NCI-H345 treated with DMSO at 0.1 percent for 48 hours (cell line): ENCODE measurements at regions not wholly inside any gene's neighbourhood (a gene's known extent, or its start where the extent isn't known, plus 50 kb on each side); places are given as distances from the start of the nearest gene placed in this dataset.
A peak's percentile ranks its signal among the peaks of the same experiment; 100 is the strongest.
"Not testable (repeated sequence)": the region's sequence is repeated elsewhere in the genome, so short reads cannot be mapped to it uniquely, and the experiment has no call there.

Experiments used
- DNase-seq: peaks from one replicate; lab custom pipeline; 2025; ENCODE audit not compliant: unreplicated experiment; lab: John Stamatoyannopoulos, UW

DNA sequence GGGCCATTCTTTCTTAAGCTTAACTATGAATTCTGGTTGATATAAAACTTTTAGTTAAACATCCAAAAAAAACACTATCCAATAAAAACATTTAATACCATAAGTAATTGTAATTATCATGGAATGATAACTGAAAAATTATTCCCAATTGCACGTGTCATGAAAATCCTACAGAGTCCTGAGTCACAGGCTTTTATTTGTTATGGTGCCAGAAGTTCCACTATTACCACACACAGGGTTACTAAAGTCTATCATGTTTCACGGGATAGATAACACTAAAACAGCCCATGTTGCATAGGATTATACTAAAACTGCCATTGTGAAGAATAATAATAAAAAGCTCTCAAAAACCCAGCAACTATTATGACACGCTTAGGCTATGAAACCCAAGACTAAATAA, 1381.8 kb downstream of the EFNA5 start:
- DNase-seq: no peak

DNA sequence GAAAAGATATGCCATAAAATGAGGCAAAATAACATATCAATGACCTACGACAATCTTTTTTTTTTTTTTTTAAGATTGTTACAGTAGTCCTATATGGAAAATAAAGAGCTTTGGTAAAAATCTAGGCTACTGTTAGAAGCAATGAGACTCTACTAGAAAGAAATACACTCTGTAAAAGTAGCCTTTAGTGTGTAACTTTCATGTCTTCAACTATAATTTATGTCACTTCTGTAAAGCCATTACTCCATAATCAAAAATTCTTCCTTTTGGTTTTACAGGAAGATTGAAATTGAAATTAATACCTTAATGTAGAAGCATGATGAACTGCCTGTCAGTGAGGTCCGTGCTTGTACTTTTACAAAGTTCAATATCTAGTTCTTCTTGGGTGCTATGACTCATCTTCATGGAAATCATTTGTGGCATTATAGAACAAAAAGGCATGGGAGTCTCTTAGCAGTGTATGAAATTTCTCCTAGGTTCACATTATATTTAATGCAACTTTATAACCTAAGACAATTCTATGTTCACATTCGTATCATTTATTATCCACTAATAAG, 1393.1 kb downstream of the EFNA5 start:
- DNase-seq: no peak

DNA sequence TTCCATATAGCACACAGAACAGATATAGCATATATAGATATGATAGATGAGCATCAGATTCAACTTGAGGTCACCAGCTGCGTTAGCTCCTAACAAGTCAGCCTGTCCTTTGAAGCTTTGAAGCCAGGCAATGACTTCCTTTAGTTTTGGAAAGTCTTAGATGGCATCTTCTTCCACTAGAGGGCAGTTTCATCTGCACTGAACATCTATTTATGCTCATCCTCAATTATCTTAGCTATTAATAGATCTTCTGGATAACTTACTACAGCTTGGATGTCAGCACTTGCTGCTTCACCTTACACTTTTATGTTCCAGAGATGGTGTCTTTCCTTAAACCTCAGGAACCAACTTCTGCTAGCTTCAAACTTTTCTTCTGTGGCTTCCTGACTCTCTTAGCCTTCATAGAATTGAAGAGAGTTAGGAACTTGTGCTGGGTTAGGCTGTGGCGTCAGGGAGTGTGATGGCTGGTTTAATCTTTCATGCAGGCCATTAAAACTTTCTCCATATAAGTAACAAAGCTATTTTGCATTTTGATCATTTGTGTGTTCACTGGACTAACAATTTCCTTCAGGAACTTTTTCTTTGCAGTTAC, 1401.4 kb downstream of the EFNA5 start:
- DNase-seq: no peak

DNA sequence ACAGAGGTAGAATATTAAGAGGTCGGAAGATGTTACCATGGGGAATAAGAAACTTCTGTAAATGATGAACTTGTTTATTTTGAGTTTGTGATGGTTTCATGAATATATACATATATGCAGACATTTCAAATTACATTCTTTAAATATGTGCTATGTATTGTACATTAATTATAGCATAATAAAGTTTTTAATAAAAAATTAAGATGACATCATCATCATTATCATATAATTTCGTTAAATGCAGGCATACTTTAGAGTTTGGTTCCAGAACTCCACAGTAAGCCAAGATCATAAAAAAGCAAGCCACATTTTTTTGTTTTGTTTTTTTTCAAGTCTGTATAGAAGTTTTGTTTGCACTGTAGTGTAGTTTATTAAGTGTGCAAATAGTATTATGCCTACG, 1403.5 kb downstream of the EFNA5 start:
- DNase-seq: no peak

DNA sequence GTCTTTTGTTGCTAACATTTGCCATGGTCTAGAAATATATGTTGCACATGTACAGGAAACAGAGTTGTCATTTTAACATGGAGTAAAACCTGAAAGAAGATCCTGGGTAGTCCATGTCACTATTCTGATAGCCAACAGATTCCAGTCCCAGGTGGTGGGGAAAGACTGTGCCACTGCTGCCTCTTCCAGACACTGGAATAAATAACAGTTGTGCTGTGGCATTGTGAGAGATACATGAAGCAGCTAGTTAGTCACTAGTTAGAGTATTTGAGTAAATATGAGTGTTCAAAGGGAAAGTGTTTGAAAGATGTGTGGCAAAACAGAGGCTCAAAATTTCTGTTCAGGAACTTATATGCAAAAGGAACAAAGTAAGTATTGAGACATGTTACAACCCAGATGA, 1408.3 kb downstream of the EFNA5 start:
- DNase-seq: no peak

DNA sequence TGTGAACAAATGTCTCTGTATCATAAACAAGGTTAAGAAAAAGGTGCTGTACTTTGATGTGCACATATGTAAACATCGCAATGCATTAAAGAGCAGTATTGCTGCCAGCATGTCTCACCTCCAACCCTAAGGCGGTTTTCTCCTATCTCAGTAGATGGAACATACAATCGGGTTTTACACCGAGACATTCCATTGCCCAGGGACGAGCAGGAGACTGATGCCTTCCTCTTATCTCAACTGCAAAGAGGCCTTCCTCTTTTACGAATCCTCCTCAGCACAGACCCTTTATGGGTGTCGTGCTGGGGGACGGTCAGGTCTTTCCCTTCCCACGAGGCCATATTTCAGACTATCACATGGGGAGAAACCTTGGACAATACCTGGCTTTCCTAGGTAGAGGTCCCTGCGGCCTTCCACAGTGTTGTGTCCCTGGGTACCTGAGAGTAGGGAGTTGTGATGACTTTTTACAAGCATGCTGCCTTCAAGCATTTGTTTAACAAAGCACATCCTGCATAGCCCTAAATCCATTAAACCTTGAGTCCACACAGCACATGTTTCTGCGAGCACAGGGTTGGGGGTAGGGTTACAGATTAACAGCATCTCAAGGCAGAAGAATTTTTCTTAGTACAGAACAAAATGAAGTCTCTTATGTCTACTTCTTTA, 1411.2 kb downstream of the EFNA5 start:
- DNase-seq: not testable (repeated sequence)

DNA sequence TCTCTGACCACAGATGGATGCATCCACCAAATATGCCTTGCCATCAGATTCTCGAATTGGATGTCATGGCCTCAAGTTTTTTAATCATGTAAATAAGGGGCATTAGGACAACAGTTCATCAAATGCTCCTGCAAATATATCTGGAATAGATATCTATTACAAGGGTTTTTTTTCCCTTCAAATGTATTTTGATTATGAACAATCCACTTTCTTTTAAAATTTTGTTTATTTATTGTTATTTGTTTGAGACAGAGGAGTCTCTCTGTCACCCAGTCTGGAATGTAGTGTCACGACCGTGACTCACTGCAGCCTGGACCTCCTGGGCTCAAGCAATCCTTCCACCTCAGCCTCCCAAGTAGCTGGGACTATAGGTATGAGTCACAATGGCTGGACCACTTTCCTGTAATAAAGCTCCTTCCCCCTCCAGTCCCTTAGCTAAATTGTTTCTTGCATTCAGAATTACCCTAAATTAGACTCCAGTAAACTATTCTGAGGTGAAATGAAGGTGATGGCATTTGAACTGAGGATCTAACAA, 1412.1 kb downstream of the EFNA5 start:
- DNase-seq: no peak

DNA sequence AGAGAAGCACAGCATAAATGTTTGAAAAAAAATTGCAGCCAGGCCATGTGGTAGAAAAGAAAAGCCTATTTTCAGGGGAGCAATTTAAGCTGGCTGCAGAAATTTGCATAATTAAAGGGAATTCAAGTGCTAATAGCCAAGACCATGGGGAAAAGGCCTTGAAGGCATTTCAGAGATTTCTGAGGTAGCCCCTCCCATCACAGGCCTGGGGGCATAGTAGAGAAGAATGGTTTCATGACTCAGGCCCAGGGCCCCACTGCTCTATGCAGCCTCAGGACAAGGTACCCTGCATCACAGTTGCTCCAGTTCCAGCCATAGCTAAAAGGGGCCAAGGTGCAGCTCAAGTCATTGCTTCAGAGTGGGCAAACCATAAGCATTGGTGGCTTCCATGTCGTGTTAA, 1416.0 kb downstream of the EFNA5 start:
- DNase-seq: no peak

DNA sequence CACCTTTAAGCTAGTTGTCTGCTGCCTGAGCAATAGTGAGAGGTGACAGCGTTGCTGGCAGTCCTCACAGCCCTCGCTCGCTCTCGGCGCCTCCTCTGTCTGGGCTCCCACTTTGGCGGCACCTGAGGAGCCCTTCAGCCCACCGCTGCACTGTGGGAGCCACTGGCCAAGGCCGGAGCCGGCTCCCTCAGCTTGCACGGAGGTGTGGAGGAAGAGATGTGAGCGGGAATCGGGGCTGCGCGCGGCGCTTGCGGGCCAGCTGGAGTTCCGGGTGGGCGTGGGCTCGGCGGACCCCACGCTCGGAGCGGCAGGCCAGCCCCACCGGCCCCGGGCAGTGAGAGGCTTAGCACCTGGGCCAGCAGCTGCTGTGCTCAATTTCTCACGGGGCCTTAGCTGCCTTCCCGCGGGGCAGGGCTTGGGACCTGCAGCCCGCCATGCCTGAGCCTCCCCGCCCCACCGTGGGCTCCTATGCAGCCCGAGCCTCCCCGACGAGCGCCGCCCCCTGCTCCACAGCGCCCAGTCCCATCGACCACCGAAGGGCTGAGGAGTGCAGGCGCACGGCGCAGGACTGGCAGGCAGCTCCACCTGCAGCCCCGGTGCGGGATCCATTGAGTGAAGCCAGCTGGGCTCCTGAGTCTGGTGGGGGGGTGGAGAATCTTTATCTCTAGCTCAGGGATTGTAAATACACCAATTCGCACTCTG, 1424.5 kb downstream of the EFNA5 start:
- not testable (repeated sequence) for DNase-seq

DNA sequence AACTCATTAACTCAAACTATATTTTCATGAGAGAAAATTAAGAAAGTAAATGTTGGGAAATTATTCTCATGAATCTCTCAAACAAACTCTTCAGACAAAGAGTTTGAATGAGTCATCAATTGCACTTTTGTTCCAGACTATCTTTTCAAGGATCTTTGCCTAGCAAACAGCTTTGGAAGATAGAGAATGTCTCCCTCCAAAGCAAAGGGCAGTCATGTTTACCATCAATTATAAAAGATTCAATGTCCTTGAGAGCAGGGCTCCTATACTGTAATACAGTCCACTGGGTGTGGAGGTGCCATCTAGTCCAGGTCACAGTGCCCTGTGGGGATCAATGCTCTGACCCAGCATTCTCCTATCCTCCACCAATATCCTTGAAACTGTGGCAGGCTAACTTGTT, 1429.3 kb downstream of the EFNA5 start:
- DNase-seq: no peak

DNA sequence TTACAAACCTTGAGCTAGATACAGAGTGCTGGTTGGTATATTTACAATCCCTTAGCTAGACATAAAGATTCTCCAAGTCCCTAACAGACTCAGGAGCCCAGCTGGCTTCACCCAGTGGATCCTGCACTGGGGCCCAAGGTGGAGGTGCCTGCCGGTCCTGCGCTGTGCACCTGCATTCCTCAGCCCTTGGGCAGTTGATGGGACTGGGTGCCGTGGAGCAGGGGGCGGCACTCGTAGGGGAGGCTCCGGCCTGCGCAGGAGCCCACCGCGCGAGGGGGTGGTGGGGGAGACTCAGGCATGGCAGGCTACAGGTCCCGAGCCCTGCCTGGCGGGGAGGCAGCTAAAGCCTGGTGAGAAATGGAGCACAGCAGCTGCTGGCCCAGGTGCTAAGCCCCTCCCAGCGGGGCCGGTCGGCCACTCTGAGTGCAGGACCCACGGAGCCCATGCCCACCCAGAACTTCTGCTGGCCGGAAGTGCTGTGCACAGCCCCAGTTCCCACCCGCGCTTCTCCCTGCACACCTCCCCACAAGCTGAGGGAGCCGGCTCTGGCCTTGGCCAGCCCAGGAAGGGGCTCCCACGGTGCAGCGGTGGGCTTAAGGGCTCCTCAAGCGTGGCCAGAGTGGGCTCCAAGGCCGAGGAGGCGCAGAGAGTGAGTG, 1464.7 kb downstream of the EFNA5 start:
- DNase-seq: no peak

DNA sequence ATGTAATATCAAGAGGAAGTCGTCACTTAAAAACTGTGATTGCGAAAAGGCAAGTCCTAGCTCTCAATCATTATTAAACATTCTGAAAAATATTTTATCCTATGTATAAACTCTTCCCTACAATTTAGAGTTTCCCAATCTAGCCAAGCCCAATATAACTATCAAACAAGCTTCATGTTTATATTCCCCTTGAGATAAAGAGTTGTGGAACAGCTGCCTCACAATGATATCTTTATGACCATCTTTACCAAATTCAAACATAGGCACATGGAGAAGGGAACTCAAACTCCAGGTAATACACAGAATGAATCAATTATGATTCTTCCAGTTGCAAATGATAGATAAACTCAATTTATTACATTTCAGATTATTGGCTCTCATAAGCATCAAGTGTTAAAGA, 1468.7 kb downstream of the EFNA5 start:
- no peak for DNase-seq

DNA sequence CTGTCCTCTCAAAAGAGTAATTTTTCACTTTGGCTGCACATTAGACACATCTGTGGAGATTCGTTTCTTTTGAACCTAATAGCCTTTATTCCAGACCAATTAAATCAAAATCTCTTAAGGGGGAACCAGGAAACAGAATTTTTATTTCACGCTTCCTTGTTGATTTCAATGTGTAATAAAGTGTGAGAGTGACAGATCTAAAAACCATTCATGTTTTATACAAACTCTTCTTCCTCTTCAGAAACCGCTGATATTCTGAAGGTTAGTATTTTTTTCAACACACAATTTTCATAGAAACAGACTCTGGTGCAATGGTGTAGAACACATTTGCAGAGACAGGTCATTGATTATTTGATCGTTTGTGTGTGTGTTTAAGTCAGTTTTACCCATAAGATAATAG, 1469.8 kb downstream of the EFNA5 start:
- DNase-seq: no peak

DNA sequence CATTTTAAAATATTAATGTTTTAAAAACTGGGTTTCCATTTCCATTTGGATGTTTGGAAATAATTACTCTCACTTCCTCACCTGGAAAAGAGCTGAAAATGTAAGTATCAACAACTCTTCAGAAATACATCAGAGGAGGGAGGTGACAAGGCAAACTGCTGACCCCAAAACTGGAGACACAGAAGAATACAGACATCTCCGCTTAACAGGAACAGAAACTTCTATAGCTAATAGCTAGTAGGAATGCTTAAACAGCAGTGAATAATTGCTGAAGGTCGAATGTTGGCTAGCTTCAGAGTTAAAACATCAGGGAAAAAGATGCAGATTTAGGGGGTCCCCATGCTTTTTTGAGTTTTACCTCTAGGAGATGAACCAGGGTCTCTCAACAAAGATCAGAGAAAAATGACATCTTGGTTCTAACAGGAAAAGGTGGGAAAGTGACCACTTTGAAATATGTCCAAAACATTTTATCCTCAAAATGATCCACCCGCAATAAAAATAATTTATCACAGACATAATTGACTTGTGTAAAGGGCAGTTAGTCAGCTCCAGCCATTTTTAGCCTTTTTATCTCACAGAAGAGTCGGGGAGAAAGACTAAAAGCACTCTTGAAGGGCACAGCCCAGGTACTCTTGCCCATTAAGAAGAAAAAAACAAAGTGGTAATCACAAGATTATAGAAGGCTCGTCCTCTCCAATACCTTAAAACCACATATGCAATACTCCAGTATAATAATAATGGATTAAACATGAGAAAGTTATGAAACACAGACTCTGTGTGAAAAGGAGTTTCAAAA, 1474.9 kb downstream of the EFNA5 start:
- no peak for DNase-seq

DNA sequence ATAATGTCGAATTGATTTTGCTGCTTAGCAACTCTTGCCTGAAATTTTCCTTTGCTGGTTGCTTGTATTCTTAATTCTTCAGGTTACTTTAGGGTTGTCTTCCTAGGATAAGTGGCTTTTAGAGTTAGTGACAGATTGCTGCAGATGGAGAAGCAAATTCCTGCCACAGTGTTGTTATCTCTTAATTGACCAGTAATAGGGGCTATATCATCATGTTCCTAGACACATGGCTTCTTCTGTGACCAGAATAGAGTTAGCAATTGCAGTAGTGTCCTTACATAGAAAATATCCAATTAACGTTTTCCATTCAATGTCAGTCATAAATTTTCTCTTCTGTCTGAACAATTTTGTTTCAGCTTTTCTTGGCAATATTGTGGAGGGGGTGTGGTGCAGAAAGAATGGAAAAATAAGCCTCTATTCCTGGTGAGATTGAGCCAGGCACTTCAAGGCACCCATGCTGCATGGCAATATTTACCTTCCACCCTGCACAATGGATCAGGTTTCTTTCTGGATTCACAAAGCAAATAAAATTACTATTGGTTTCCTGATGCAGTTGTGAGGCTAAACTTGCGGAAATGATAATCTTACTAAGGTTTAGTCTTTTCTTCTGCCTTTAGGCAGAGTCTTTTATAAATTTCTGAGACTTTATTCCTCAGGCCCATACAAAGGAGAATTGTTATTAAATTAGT, 1481.5 kb downstream of the EFNA5 start:
- peak; percentile 50 for DNase-seq

DNA sequence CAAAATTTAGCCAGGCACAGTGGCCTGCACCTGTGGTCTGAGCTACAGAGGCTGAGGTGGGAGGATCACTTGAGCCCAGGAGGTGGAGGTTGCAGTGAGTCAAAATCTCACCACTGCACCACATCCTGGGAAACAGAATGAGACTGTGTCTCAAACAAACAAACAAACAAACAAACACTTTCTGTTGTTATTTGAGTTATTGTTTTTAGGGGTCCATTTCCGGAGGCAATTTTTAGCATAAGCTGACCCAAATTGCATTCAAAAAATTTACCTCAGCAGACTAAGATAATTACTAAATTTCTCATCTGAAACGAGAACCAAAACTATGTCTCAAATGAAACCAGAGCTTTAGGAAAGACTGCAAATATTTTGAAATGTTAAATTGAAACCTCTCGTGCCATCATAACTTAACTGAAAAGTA, 1485.1 kb downstream of the EFNA5 start:
- DNase-seq: no peak

DNA sequence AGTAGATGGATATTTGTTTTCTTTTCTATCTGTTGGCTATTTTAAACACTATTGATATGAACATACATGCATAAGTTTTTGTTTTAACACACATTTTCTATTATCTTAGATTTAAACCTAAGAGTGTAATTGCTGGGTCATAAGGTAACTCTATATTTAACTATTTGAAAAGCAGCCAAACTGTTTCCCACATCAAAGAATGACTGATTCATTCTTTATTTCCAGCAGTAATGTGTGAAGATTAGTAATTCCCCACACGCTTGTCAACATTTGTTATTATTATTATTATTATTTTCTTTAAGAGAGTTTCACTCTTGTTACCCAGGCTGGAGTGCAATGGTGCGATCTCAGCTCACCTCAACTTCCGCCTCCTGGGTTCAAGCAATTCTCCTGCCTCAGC, 1495.8 kb downstream of the EFNA5 start:
- no peak for DNase-seq

DNA sequence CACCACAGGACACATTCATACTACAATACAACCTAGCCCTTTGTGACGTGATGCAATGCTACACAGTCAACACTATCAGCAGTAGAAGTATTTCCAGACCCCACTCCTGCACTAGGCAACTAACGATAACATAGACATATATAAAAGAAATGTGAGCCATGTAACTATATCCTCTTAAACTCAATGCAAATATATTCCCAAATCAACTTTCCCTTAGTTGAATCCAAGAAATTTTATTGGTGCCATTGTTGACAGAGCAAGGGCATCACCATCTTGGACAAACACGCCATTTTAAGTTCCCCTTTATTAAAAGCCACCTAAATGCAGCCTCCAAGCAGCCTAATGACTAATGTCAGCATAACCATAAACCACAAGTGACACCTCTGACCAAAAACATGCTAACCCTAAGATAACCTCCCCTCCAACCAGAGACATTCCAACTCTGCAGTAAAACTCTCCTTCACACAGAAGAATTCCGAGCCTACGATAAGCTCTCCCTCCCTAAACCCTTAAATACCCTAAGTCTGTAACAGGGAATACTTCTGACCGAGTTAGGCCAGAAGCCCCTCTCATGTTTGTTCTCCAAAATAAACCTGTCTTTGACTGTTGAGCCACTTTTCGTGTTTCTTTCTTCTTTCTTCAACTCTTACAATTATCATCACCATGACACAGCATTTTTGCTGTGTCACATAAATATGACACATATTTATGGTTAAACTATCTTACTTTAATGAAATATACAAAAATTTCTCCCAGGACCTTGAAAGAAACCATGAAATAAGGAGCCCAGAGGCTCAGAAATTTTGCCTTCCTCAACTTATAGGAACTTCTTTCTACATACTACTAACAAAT, 1497.8 kb downstream of the EFNA5 start:
- no peak for DNase-seq

DNA sequence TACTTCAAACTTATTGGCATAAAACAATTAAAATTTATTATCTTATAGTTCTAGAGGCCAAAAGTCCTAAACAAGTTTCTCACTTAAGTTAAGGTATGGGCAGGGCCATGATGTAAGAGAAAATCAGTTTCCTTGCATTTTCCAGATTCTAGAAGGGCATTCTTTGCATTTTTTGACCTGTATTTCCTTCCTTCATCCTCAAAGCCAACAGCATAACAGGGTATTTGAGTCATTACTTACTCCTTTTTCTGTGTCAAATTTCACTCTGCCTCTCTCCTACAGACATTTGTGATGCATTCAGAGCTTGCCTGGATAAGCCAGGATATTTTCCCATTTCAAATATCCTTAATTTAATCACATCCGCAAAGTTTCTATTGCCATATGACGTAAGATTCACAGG, 1499.0 kb downstream of the EFNA5 start:
- DNase-seq: no peak
